ENCODE measurements at regions not wholly inside any gene's neighbourhood (a gene's known extent, or its start where the extent isn't known, plus 50 kb on each side); places are given as distances from the start of the nearest gene placed in this dataset.

DNA sequence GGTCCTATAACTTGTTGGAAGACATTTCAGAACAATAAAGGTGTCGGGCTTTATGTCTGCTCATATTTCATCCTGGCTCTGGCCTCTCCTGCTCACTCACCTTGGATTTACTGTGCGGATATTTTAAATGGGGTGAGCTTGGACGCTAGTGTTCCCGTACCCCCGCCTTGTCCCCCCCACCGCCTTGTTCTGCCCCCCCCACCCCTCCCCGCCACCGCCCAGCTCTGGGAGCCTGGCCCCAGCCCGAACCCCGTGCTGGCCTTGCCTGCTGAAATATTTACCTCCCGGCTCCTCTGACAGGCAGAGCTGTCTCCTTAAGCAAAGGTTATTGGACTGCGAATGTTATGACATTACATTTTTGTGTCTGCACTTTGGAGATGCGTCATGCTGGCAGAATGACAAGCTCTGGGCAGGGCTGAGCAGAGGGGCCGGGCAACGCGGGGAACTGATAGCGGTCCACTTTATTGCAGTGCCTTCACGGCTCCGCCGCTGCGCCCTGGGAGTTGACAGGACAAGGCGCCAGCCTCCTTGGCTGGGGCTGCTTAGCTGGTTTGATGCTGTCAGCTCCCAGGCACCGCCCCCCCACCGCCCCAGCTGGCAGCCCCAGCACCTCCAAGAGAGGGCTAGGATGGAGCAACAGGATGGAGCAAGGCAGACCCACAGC, 222.5 kb upstream of the GSE1 start:
- no peak for DNase-seq (ENCODE audit: low read depth)

DNA sequence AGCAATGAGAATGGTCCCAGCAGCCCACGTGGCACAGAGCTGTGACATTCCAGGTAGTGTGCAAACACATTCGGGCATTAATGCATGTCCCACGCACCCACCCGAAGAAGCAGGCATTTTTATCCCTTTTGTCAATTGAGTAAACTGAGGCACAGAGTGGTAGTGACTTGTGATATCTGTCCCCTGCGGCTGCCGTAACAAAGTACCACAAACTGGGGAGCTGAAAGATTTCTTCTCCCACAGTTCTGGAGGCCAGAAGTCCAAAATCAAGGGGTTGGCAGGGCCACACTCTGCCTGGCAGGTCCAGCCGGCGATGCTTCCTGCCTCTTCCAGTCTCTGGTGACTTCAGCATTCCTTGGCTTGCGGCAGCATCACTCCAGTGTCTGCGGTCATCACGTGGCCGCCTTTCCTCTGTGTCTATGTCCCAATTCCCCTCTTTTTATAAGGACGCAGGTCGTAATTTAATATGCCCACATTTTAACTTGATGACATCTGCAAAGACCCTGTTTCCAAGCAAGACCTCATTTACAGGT, 221.9 kb upstream of the GSE1 start:
- no peak for DNase-seq (ENCODE audit: low read depth)

DNA sequence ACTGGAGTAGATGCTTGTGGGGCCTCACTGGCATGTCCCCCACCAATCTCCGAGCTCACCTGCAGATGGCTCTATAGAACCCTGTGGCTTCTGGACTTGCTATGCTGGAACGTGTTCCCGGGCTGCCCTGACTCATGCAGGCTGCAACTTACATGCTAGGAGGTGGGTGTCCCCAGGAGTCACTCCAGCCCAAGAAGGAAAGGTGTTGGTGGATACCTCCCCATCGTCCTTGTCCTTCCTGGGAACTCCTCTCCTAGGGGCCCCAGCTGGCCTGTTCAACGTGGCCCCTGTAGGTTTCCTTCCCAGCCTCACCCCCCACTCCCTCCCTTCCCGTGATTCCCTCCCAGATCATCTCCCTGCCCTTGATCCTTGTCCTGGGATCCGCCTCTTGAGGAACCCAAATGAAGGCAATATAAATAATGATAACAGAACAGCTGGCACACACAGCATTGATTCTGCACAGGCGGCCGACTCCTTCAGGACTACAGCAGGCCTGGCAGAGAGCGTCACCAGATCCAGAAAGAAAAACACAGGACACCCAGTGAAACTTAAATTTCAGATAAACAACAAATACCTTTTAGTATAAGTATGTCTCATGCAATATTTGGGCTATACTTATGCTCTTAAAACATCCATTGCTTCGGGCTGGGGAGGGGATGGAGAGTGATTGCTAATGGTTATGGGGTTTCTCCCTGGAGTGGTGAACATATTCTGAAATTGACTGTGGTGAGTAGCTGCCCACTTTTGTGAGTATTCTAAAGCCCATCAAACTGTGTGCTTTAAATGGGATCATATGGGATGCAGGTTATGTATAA, 221.1 kb upstream of the GSE1 start:
- no peak for DNase-seq (ENCODE audit: low read depth)

DNA sequence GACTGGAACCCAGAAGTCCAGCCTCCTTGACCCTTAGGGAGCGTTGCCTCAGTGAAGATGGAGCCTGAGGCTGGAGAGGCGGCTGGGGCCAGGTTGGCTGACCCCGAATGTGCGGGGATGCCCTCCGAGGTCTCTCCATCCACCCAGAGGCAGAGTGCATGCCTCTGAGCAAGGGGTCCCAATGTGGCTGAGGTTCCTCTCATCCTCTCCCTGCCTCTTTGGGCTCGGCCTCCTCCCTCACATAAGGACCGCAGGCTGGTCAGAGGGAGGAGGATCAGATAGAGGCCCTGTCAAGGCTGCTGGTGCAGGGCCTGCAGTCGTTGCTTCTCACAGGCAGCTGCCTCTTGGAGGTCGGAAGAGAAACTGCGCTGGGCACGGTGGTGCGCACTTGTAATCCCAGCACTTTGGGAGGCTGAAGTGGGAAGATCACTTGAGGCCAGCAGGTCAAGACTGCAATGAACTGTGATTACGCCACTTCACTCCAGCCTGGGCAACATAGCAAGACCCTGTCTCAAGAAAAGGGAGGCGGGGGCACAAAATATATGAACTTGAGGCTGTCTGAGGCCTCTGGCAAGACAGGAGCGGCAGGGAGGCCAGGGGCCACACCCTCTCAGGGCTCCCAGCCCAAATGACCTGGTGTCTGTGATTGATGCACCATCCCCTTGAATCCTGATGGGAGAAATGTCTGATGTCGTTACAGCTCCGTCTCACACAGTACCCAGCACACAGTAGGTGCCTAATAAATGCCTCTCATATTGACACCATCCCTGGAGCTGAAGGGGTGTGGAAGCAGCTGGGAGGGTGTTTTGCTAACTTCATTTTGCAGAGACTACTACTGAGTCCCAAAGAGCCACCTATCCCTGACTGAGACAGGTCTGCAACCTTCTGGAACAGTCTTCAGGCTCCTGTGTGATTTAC, 220.1 kb upstream of the GSE1 start:
- no peak for DNase-seq (ENCODE audit: low read depth)

DNA sequence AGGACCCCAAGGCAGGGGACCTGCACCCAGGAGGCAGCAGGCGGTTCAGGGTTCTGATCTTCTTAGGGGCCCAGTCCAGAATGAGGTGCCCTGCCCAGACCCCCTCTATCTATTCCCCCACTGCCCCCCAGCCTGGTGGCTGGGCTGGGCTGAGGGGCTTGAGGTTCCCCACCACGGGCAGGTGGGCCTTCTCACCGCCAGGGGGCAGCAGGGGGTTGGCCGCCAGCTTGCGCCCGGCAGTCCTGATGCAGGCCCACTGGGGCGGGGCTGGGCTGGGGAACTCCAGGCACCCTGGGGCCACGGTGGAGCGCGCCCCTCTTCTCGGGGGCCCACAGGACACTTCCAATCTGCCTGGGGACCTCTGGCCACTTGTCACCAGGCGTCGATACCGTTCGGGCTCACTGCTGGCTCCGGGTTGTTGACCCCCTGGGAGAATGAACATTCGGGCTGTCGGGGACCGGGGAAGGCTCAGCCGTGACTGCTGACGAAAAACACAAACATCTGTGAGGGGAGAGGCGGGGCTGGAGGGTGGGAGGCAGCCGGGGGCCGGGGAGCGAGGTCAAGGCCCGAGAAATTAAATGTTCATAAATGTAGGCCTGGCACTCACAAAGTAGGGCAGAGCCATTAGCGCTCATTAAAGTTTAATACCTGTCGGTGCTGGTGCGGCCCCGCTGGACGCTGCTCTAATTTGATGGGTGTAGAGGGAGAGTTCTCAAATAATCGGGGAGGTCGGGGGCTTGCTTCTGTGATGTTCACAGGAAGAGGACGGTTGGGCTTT, 219.3 kb upstream of the GSE1 start:
- DNase-seq (ENCODE audit: low read depth), result no peak

DNA sequence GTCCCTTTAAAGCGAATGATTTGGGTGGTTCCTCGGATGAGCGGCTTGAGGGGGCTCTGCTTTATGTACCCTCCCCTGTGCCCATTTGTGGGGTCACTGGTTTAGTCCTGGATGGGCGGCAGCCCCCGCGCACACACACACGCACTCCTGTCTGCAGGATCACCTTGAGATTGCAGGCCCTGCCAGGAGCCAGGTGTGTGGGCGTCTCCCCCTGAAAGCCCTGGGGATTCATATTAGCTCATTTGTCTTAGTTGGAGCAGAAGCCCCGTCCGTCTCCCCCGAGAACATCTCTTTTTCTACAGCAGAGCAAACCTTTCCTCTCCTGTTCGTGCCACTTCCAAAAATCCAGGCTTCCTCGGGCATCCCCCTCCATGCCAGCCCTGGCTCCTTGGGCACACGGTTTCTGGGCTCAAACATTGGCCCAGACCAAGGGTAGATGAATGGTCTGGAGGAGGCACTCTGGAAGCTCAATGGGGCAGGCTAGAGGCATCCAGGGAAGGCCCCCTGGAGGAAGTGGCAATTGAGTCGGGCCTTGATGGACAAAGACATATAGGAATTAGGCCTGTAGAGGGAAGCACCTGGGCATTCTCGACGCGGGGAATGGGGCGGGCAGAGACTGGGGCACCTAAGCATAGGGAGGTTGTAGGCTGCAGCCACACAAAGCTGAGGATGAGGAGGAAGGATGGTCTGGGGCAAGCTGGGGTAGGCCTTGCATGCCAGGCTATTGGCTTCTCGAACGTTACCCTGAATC, 218.5 kb upstream of the GSE1 start:
- no peak for DNase-seq (ENCODE audit: low read depth)

DNA sequence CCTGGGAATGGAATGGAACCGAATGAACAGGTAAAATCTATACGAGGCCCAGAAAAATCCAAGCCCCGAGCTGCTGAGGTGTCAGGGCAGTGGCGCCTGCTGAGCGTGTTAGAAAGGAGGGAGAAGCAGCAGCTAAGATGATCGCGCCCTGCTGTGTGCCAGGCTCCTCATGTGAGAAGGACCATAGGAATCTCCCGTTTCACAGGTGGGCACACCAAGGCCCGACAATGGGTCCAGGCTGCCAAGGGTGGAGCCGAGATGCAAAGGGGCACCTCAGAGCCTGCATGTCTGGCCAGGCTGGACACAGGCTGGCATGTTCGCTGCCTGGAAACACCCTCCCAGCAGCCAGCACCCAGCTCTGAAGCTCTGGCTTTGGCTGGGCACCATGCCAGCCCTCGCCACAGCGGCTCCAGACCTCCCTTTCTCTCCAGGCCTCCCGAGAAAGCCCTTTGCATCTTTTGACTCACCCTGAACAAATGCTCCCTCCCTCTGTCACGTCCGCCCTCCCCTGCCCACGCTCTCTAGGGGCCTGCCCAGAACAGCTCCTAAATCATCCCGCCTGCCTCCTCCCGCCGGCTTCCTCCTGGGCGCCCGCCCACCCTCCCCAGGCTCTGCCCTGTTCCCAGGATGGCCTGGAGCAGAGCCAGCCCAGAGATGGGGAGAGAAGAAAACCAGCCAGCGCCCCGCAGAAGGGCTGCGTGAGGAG, 217.8 kb upstream of the GSE1 start:
- no peak for DNase-seq (ENCODE audit: low read depth)

DNA sequence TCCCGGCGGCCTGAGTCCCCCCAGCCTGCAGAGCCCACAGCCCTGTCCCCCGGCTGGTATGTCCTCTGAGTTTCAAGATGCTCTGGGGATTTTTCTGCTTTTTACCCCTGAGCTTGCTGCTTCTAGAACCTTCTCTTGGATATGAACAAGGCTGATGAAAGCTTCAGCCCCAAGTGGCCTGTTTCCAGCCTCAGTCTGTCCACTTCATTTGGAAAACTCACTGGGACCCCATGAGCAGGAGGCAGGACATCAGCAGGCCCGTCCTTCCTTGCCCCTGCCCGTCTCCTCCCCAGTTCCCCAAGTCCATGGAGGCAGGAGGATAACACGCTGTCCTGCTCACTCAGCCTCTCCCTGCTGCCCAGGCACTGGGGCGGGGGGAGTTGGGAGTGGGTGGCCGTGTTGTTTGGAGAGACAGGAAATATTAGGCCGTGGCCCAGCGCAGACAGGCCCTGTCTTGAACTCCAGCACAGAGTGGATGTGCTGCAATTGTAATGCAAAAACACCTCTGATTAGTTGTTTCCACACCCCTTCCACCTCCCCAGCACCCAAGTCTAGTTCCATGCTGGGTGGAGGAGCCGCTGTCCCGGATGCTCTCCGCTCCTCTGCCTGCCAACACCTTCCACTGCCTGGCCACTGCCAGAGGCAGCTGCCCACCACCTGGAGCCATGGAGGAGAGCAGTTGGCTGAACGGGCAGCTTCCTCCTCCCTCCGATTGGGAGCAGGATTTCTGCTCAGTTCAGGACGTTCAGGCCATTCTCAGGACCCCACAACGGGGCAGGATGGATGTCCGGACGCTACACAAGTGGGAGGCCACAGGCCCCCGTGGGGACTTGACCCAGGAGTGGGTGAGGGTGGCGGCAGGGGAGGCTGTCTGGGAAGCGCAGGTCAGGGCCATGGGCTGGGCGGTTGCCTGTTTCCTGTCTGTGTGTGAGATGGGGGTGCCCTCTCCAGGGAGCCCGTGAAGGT, 216.9 kb upstream of the GSE1 start:
- DNase-seq (ENCODE audit: low read depth), result no peak

DNA sequence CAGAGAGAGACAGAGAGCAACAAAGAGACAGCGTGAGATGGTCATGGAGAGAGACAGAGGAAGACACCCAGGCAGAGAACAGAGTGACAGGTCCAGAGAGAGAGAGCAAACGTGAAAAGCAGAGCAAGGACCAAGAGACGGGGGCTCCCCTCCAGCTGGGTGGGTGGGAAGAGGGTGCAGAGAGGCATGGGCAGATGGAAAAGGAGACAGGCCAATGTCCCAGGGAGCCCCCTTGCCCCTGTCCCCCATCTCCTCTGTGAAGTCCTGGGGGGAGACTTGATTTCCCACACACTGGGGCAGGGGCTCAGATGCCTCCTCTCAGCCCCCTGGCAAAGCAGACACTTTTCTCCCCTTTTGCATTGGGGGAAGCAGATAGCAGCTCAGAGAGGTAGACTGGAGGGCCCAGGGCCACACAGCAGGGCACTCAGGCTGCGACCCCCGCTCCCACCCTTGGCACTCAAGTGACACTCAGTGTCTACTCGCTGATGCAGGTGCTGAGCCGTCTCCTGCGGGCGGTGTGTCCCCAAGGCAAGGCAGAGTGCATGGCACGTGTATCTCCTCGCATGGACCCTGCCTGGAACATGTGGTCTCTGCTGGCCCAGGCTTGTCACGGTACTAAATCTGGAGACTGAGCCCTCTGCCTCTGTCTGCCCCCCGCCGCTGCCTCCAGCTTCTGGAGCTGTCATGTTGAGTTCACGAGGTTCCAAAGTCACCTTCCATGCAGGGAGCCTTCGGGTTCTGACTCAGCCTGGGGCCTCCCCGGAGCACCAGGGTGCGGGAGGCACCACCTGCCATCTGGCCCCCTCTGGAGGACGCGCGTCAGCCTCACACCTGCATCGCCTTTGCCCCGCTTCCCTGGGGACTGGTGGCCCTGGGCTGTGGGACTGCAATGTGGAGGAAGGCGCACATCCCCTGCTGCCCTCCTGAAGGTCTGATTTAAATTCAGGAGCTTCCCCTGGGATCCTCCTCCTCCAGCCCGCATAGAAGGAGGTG, 215.9 kb upstream of the GSE1 start:
- no peak for DNase-seq (ENCODE audit: low read depth)

DNA sequence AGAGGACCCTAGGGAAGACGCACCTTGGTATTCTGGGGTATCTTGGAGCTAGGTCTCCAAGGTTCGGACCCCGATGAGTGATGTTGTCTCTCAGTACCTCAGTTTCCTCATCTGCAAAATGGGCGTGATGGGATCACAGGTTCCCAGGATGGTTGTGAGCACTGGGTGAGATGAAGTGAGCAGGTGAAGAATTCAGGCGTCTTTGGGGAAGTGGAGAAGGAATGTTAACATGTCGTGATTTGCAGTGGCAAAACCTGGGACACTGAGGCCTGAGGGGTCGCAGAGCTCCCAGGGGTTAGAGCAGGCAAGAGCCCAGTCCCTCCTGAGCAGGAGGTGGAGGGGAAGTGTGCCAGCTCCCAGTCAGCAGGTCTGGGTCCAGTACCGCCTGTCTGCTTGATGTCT, 215.1 kb upstream of the GSE1 start:
- DNase-seq (ENCODE audit: low read depth), result no peak

DNA sequence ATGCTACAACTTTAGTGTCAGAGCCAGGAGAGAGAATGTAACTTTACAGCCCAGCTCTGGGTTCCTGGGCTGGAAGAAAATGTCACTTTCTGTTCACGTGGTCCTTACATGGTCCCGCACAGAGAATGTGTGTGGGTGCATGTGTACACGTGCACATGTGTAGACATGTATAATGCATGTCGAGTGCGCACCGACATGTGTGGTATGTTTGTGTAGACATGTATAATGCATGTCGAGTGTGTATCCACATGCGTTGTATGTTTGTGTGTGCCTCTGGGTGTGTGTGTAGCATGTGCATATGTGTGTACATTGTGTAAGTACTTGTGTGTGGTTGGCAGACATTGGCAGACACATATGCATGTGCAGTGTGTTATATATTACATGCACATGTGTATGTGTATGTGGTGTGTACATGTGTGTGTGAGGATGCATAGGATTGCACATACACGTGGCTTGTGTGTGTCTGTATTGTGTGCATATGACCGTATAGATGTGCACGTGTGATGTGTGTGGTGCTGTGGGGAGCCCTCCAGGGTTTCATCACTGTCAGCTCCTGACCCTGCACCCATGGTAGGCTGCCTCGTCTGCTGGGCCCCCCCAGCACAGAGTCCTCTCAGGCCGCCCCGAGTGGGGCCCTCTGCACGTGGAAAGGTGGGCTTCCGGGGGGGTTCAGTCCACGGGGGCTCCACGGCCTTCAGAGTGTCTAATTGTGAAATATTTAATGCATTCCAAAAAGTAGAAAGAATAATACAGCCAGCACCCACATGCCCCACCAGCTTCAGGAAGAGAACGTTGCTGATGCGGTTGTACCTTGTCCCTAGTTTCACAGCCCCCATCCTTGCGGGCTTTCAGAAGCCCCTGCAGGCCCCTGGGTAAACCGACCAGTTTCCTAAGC, 214.2 kb upstream of the GSE1 start:
- no peak for DNase-seq (ENCODE audit: low read depth)

DNA sequence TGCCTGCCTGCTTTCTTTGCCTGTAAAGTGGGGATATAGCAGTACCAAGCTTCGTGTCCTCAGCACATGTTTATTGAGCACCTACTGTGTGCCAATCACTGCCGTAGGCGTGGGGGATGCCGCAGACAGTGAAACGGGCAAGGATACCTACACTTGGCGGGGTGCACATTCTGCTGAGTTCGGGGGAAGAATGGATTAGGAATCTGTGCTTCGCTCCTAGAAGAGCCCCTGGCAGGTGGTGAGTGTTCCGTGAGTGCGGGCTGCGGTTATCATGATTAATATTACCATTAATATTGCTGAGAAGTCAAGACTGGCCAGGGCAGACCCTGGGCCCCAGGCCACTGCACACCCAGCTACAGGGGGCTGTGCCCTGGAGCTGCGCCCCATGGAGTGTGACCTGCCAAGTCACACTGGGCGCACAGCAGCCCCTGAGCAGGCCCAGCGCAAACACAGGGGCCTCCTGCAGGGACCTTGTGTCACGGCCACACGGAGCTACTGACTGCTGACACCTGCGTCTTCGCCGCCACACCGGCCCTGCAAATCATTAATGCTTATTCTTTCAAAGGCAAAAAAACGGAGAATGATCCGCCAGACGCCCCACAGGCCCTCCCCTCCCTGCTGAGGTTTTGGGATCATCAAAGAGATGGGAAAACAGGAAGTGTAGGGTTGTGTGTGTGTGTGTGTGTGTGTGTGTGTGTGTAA, 213.4 kb upstream of the GSE1 start:
- DNase-seq (ENCODE audit: low read depth), result no peak

DNA sequence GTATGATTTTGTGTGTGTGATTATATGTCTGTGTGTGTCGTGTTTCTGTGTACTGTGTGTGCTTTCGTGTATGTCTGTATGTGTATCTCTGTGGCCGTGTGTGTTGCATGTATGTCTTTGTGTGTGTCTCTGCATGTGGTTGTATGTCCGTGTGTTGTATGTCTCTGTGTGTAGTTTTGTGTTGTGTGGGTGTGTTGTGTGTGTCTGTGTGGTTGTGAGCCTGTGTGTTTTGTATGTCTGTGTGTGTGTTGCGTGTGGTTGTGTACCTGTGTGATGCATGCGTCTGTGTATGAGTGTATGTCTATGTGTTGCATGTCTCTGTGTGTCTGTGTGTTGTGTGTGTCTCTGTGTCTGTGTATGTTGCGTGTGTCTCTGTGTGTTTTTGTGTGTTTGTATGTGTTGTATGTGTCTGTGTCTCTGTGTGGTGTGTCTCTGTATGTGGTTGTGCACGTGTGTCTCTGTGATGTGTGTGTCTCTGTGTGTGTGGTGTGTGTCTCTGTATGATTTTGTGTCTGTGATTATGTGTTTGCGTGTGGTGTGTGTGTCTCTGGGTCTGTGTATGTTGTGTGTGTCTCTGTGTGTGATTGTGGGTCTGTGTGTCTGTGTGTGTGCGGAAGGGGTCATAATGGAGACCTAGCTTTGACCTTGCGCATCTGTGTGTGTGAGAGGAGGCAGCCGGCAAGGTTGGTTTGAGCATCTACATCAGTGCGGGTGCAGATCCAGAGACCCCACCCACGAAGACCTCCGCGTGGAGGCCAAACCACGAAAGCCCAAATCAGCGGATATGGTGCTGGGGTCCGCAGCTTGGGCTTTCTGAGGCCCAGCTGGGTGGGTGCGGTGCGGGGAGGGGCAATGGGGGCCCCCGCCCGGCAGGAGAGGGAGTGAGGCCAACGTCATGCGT, 212.6 kb upstream of the GSE1 start:
- DNase-seq (ENCODE audit: low read depth), result no peak

DNA sequence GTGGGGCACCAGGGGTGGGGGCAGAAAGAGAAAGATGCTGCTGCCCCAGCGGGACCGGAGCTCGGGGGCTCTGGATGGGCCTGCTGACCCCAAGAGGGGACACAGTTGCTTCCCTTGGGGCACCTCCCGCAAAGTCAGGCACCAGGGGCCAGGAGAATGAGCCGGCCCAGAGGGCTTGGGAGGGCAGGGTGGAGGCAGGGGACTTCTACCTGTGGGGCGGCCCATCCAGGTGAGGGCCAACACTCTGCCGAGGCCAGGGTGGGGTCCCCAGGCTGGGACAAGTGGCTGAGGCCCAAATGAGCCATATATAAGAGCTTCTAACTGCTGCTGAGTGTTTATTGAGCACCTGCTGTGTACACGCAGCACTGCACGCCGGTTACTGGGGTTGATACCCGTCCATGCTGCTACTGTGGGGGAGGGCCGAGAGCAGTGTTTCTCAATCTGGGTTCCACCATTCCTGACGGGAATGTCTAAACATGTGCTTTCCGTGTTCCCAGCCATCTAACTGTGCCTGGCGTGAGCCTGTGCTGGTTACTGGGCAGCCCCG, 211.7 kb upstream of the GSE1 start:
- no peak for DNase-seq (ENCODE audit: low read depth)
